ENCODE measurements at regions not wholly inside any gene's neighbourhood (a gene's known extent, or its start where the extent isn't known, plus 50 kb on each side); places are given as distances from the start of the nearest gene placed in this dataset.

DNA sequence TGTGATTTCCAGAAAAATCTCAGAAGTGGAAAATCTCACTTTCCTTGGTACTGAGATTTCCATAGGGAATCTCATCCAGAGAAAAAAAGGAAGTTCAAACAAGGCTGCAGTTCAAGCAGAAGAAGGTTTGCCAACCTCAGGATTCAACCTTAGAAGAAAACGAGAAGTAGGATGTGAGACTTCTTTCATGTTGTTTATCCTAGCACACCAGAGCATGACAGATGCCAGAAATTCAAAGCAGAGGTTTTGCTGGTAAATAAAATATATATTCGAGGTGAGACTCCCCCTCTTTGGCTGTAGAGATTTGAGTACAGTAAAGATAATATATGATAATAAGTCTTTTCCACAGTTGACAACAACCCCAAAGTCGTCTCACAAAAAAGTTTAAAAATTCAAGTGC is 116.9 kb upstream of the SMC2 start:
- no peak for TF ChIP-seq EP300 (IDR thresholded peaks at IDR 0.05; ENCODE audit: borderline replicate concordance)
- TF ChIP-seq YY1 (IDR thresholded peaks at IDR 0.05; ENCODE audit: low read depth) = no peak
- TF ChIP-seq EGR1 (IDR thresholded peaks at IDR 0.05) = no peak
